GM19463 (cell line): ENCODE measurements at regions not wholly inside any gene's neighbourhood (a gene's known extent, or its start where the extent isn't known, plus 50 kb on each side); places are given as distances from the start of the nearest gene placed in this dataset.
A peak's percentile ranks its signal among the peaks of the same experiment; 100 is the strongest.

Experiments
- ATAC-seq: cut with Tn5 transposase; IDR thresholded peaks from one replicate; pipeline ENCODE4 v1.9.1; 2021; ENCODE audit warnings: mild to moderate bottlenecking, moderate library complexity; ENCODE audit not compliant: unreplicated experiment

GRCh38 chr2:217631115-217631514, 371.7 kb downstream of the TNS1 start:
- ATAC-seq, result no peak

GRCh38 chr2:217629347-217629746, 373.4 kb downstream of the TNS1 start:
- no peak for ATAC-seq

GRCh38 chr2:217628061-217628460, 374.7 kb downstream of the TNS1 start:
- no peak for ATAC-seq

GRCh38 chr2:217626926-217627325, 375.9 kb downstream of the TNS1 start:
- no peak for ATAC-seq

GRCh38 chr2:217625557-217626169, 377.1 kb downstream of the TNS1 start:
- no peak for ATAC-seq

- no peak for ATAC-seq
Observed at GRCh38 chr2:217623281-217623912, 379.4 kb downstream of the TNS1 start.

GRCh38 chr2:217622205-217623060, 380.4 kb downstream of the TNS1 start:
- ATAC-seq, result no peak

GRCh38 chr2:217621391-217621801, 381.4 kb downstream of the TNS1 start:
- no peak for ATAC-seq

GRCh38 chr2:217618744-217619143, 384.1 kb downstream of the TNS1 start:
- no peak for ATAC-seq

GRCh38 chr2:217617616-217618022, 385.2 kb downstream of the TNS1 start:
- ATAC-seq, result no peak

- ATAC-seq, result no peak
Observed at GRCh38 chr2:217616936-217617335, 385.9 kb downstream of the TNS1 start.

- no peak for ATAC-seq
Observed at GRCh38 chr2:217615171-217615570, 387.6 kb downstream of the TNS1 start.

GRCh38 chr2:217614498-217614897, 388.3 kb downstream of the TNS1 start:
- ATAC-seq, result peak; percentile 56

GRCh38 chr2:217614096-217614495, 388.7 kb downstream of the TNS1 start:
- no peak for ATAC-seq

GRCh38 chr2:217612920-217613319, 389.9 kb downstream of the TNS1 start:
- ATAC-seq, result no peak

GRCh38 chr2:217612211-217612610, 390.6 kb downstream of the TNS1 start:
- ATAC-seq, result no peak

GRCh38 chr2:217611626-217612127, 391.1 kb downstream of the TNS1 start:
- no peak for ATAC-seq

- no peak for ATAC-seq
Observed at GRCh38 chr2:217611056-217611455, 391.7 kb downstream of the TNS1 start.

- ATAC-seq, result peak; percentile 54
Observed at GRCh38 chr2:217610401-217610814, 392.4 kb downstream of the TNS1 start.

- no peak for ATAC-seq
Observed at GRCh38 chr2:217609952-217610351, 392.8 kb downstream of the TNS1 start.

- ATAC-seq, result no peak
Observed at GRCh38 chr2:217606296-217606695, 396.5 kb downstream of the TNS1 start.
